H9 (cell line): ENCODE measurements at regions not wholly inside any gene's neighbourhood (a gene's known extent, or its start where the extent isn't known, plus 50 kb on each side); places are given as distances from the start of the nearest gene placed in this dataset.

Experiments used
- DNase-seq: peaks from one replicate; pipeline ENCODE4 v3.0.0-alpha.2; 2017
- H2AFZ ChIP-seq: one replicate; pipeline ENCODE4 v1.6.1; 2013; ENCODE audit warnings: mild to moderate bottlenecking, low read length, control low read depth, moderate library complexity
- H2AK5ac ChIP-seq: 2 replicates; pipeline ENCODE4 v1.6.1; 2013; ENCODE audit warnings: low read length, control low read depth, mixed read lengths; ENCODE audit not compliant: insufficient read length
- H2BK120ac ChIP-seq: one replicate; pipeline ENCODE4 v1.6.1; 2013; ENCODE audit warnings: low read depth, mild to moderate bottlenecking, low read length, control low read depth, inconsistent platforms; ENCODE audit not compliant: poor library complexity, severe bottlenecking
- H2BK12ac ChIP-seq: 2 replicates; pipeline ENCODE4 v1.6.1; 2013; ENCODE audit warnings: low read length, control low read depth, mixed read lengths, low read depth; ENCODE audit not compliant: insufficient read length
- H2BK15ac ChIP-seq: 2 replicates; pipeline ENCODE4 v1.6.1; 2013; ENCODE audit warnings: low read depth, low read length, control low read depth
- H2BK20ac ChIP-seq: one replicate; pipeline ENCODE4 v1.6.1; 2013; ENCODE audit warnings: low read depth, mild to moderate bottlenecking, low read length, control low read depth, inconsistent platforms; ENCODE audit not compliant: poor library complexity, severe bottlenecking
- H2BK5ac ChIP-seq: 2 replicates; pipeline ENCODE4 v1.6.1; 2013; ENCODE audit warnings: low read length, control low read depth, mixed read lengths; ENCODE audit not compliant: insufficient read length
- H3K14ac ChIP-seq: 2 replicates; pipeline ENCODE4 v1.6.1; 2013; ENCODE audit warnings: low read length, control low read depth; ENCODE audit not compliant: insufficient read depth
- H3K18ac ChIP-seq: 2 replicates; pipeline ENCODE4 v1.6.1; 2013; ENCODE audit warnings: low read depth, mild to moderate bottlenecking, mixed read lengths, low read length, control low read depth; ENCODE audit not compliant: insufficient read length
- H3K23ac ChIP-seq: 2 replicates; pipeline ENCODE4 v1.6.1; 2013; ENCODE audit warnings: low read length, control low read depth, mixed read lengths, low read depth; ENCODE audit not compliant: insufficient read length
- H3K23me2 ChIP-seq: 2 replicates; pipeline ENCODE4 v1.6.1; 2013; ENCODE audit warnings: low read depth, mild to moderate bottlenecking, mixed read lengths, low read length, control low read depth; ENCODE audit not compliant: insufficient read length, poor library complexity, severe bottlenecking
- H3K27ac ChIP-seq: 2 replicates; pipeline ENCODE4 v1.5.1; 2013; ENCODE audit warnings: low read length, control low read depth, mixed read lengths, low read depth; ENCODE audit not compliant: insufficient read length
- H3K27me3 ChIP-seq: 2 replicates; pipeline ENCODE4 v1.6.1; 2013; ENCODE audit warnings: low read length, control low read depth, inconsistent platforms; ENCODE audit not compliant: insufficient read depth
- H3K4ac ChIP-seq: 2 replicates; pipeline ENCODE4 v1.6.1; 2013; ENCODE audit warnings: low read depth, mild to moderate bottlenecking, control low read depth, inconsistent platforms, low read length, moderate library complexity
- H3K4me1 ChIP-seq: 2 replicates; pipeline ENCODE4 v1.6.1; 2013; ENCODE audit warnings: low read length, control low read depth, inconsistent platforms; ENCODE audit not compliant: insufficient read depth
- H3K4me2 ChIP-seq: 2 replicates; pipeline ENCODE4 v1.6.1; 2013; ENCODE audit warnings: low read length, control low read depth, mixed read lengths; ENCODE audit not compliant: insufficient read length, insufficient read depth
- H3K56ac ChIP-seq: 2 replicates; pipeline ENCODE4 v1.6.1; 2013; ENCODE audit warnings: low read depth, mild to moderate bottlenecking, mixed read lengths, low read length, control low read depth; ENCODE audit not compliant: insufficient read length
- H3K79me1 ChIP-seq: 2 replicates; pipeline ENCODE4 v1.6.1; 2013; ENCODE audit warnings: low read depth, mild to moderate bottlenecking, moderate library complexity, low read length, control low read depth, inconsistent platforms; ENCODE audit not compliant: insufficient read depth, poor library complexity, severe bottlenecking
- H3K79me2 ChIP-seq: 2 replicates; pipeline ENCODE4 v1.6.1; 2013; ENCODE audit warnings: low read length, control low read depth, inconsistent platforms; ENCODE audit not compliant: insufficient read depth
- H3K9ac ChIP-seq: 2 replicates; pipeline ENCODE4 v1.6.1; 2013; ENCODE audit warnings: low read length, control low read depth, mixed read lengths; ENCODE audit not compliant: insufficient read length; ENCODE audit errors: extremely low read depth
- H3K9me3 ChIP-seq: one replicate; pipeline ENCODE4 v1.6.1; 2013; ENCODE audit warnings: low read depth, low read length, inconsistent platforms; ENCODE audit not compliant: control insufficient read depth
- H3T11ph ChIP-seq: one replicate; pipeline ENCODE4 v1.6.1; 2013; ENCODE audit warnings: mild to moderate bottlenecking, low read length, control low read depth, inconsistent platforms
- H4K20me1 ChIP-seq: one replicate; pipeline ENCODE4 v1.6.1; 2013; ENCODE audit not compliant: control insufficient read depth, insufficient read length, insufficient read depth
- H4K5ac ChIP-seq: 2 replicates; pipeline ENCODE4 v1.6.1; 2013; ENCODE audit warnings: low read depth, mild to moderate bottlenecking, mixed read lengths, low read length, control low read depth; ENCODE audit not compliant: insufficient read length
- H4K8ac ChIP-seq: replicated peaks from 2 replicates; pipeline ENCODE4 v1.6.1; 2013; ENCODE audit warnings: low read length, control low read depth, mixed read lengths, low read depth; ENCODE audit not compliant: insufficient read length
- H4K91ac ChIP-seq: 2 replicates; pipeline ENCODE4 v1.6.1; 2013; ENCODE audit warnings: low read depth, mild to moderate bottlenecking, moderate library complexity, mixed read lengths, low read length, control low read depth; ENCODE audit not compliant: insufficient read length
- H3K27ac Mint-ChIP-seq, 3 experiments: 2 replicates in 2 of 3; 3 replicates in 1 of 3; pipeline ENCODE4 v1.8.0; 2020 to 2021; ENCODE audit warnings: mixed read lengths in 3 of 3, mild to moderate bottlenecking in 1 of 3, moderate library complexity in 1 of 3
- H3K27me3 Mint-ChIP-seq: 2 replicates; pipeline ENCODE4 v1.8.0; 2021; ENCODE audit warnings: low read depth, mild to moderate bottlenecking, moderate library complexity, mixed read lengths
- H3K36me3 Mint-ChIP-seq, 3 experiments: 2 replicates in 2 of 3; 3 replicates in 1 of 3; pipeline ENCODE4 v1.8.0; 2020 to 2021; ENCODE audit warnings: low read depth in 3 of 3, mixed read lengths in 3 of 3; ENCODE audit not compliant: insufficient read depth in 1 of 3
- H3K4me1 Mint-ChIP-seq, 2 experiments: 2 replicates each; pipeline ENCODE4 v1.8.0; 2020; ENCODE audit warnings: mixed read lengths in 2 of 2
- H3K4me3 Mint-ChIP-seq, 2 experiments: 2 replicates in 1 of 2; 3 replicates in 1 of 2; pipeline ENCODE4 v1.8.0; 2020 to 2021; ENCODE audit warnings: mild to moderate bottlenecking in 2 of 2, mixed read lengths in 2 of 2, moderate library complexity in 1 of 2
- H3K9me3 Mint-ChIP-seq, 2 experiments: 2 replicates in 1 of 2; 3 replicates in 1 of 2; pipeline ENCODE4 v1.8.0; 2020; ENCODE audit warnings: mild to moderate bottlenecking in 2 of 2, mixed read lengths in 2 of 2, moderate library complexity in 1 of 2
- CTCF ChIP-seq: fragments of 200-600 bp; sonication (generic); conservative IDR thresholded peaks from 3 replicates; pipeline ENCODE4 v1.8.0; 2021; ENCODE audit warnings: antibody characterized with exemption, mild to moderate bottlenecking
- WGBS: extraction: QIAGEN DNeasy Blood & Tissue Kit; methylation state at CpG from one replicate; pipeline ENCODE4 v1.1.7; 2013; ENCODE audit warnings: missing lambda C conversion rate, low lambda C conversion rate, mixed read lengths; ENCODE audit not compliant: insufficient read length; ENCODE audit errors: extremely low coverage; 5-methylcytosine and 5-hydroxymethylcytosine counted together

GRCh38 chr3:177447938-177448337, 250.7 kb upstream of the TBL1XR1 start:
- Histone ChIP-seq H4K8ac (no peak overlapping the region), H2BK120ac (no peak overlapping the region), H3K9ac (no peak overlapping the region), H3K27ac (no peak overlapping the region), H3K56ac (no peak overlapping the region), H2BK5ac (no peak overlapping the region), H4K91ac (no peak overlapping the region), H3K79me1 (no peaks in the 10 kb centered on the region), H3K9me3 (no peaks in the 10 kb centered on the region), H4K5ac (no peak overlapping the region), H2AK5ac (no peak overlapping the region), H2BK15ac (no peak overlapping the region), H3K23me2 (no peaks in the 10 kb centered on the region), H3K4me2 (no peak overlapping the region), H2BK12ac (no peak overlapping the region), H3K79me2 (no peaks in the 10 kb centered on the region), H2AFZ (no peak overlapping the region), H2BK20ac (no peak overlapping the region), H3K4ac (no peak overlapping the region), H3K27me3 (no peaks in the 10 kb centered on the region), H3K4me1 (no peaks in the 10 kb centered on the region), H3K18ac (no peak overlapping the region), H3K23ac (no peak overlapping the region), H4K20me1 (no peaks in the 10 kb centered on the region), H3T11ph (no peak overlapping the region), H3K14ac (no peak overlapping the region)
- Mint-ChIP-seq H3K9me3 (no peaks in the 10 kb centered on the region), H3K4me3 (no peak overlapping the region), H3K36me3 (no peaks in the 10 kb centered on the region), H3K27ac (no peak overlapping the region), H3K4me1 (no peaks in the 10 kb centered on the region), H3K27me3 (no peaks in the 10 kb centered on the region)
- TF ChIP-seq CTCF, result no peak
- no CpG with 5 or more reads among the region's 3 CpGs for WGBS
- no peak for DNase-seq
